Fibroblast of lung (primary cell): ENCODE measurements at regions not wholly inside any gene's neighbourhood (a gene's known extent, or its start where the extent isn't known, plus 50 kb on each side); places are given as distances from the start of the nearest gene placed in this dataset.
"Not testable (repeated sequence)": the region's sequence is repeated elsewhere in the genome, so short reads cannot be mapped to it uniquely, and the experiment has no call there.

Source experiments
- DNase-seq, 2 donors: peaks; one replicate each; pipeline versions ENCODE4 v3.0.0 to v3.0.0-alpha.2; 2010; ENCODE audit warnings: low read depth in 2 of 2
- H2AFZ ChIP-seq: 2 replicates; pipeline ENCODE4 v1.5.1; 2012; ENCODE audit warnings: low read length, control low read depth, inconsistent platforms
- H3K27ac ChIP-seq: 2 replicates; pipeline ENCODE4 v1.5.1; 2011; ENCODE audit warnings: low read length, control low read depth; ENCODE audit not compliant: insufficient read depth
- H3K27me3 ChIP-seq: 2 replicates; pipeline ENCODE4 v1.5.1; 2011; ENCODE audit warnings: mild to moderate bottlenecking, low read length; ENCODE audit not compliant: control insufficient read depth, insufficient read depth
- H3K36me3 ChIP-seq: 2 replicates; pipeline ENCODE4 v1.5.1; 2011; ENCODE audit warnings: low read length; ENCODE audit not compliant: control insufficient read depth, insufficient read depth
- H3K4me1 ChIP-seq: 2 replicates; pipeline ENCODE4 v1.5.1; 2011; ENCODE audit warnings: low read length; ENCODE audit not compliant: control insufficient read depth, insufficient read depth; ENCODE audit errors: extremely low read depth
- H3K4me2 ChIP-seq: 2 replicates; pipeline ENCODE4 v1.5.1; 2011; ENCODE audit warnings: low read length, control low read depth; ENCODE audit not compliant: insufficient read depth; ENCODE audit errors: extremely low read depth
- H3K4me3 ChIP-seq, 4 experiments: fragments of 200-600 bp in 1 of 4; sonication (generic) in 1 of 4; replicated peaks in 1 of 4; 2 replicates each; pipeline ENCODE4 v1.5.1; 2011 to 2016; ENCODE audit warnings: low read length in 4 of 4, low read depth in 3 of 4, mild to moderate bottlenecking in 3 of 4, control low read depth in 2 of 4, inconsistent platforms in 1 of 4, mixed read lengths in 1 of 4; ENCODE audit not compliant: insufficient read depth in 1 of 4; ENCODE audit errors: control extremely low read depth in 1 of 4
- H3K79me2 ChIP-seq: 2 replicates; pipeline ENCODE4 v1.5.1; 2012; ENCODE audit warnings: mild to moderate bottlenecking, low read length, inconsistent platforms; ENCODE audit not compliant: control insufficient read depth, insufficient read depth
- H3K9ac ChIP-seq: 2 replicates; pipeline ENCODE4 v1.5.1; 2011; ENCODE audit warnings: mild to moderate bottlenecking, low read length, control low read depth; ENCODE audit not compliant: insufficient read depth
- H3K9me3 ChIP-seq: 2 replicates; pipeline ENCODE4 v1.5.1; 2012; ENCODE audit warnings: low read depth, low read length; ENCODE audit not compliant: control insufficient read depth, insufficient read depth
- H4K20me1 ChIP-seq: 2 replicates; pipeline ENCODE4 v1.5.1; 2011; ENCODE audit warnings: low read length; ENCODE audit not compliant: control insufficient read depth, insufficient read depth; ENCODE audit errors: extremely low read depth
- EZH2 ChIP-seq: IDR thresholded peaks from 2 replicates; pipeline ENCODE4 v1.5.1; 2012; ENCODE audit warnings: low read length, control low read depth, mild to moderate bottlenecking; ENCODE audit errors: missing control alignments
- TF ChIP-seq, protein P1 (sequence below), 2 donors: IDR thresholded peaks in 1 of 2; conservative IDR thresholded peaks in 1 of 2; 1 replicate in 1 of 2; 2 replicates in 1 of 2; pipeline ENCODE4 v1.5.1; 2011 to 2012; ENCODE audit warnings: low read length in 2 of 2, control low read depth in 1 of 2, inconsistent platforms in 1 of 2, low read depth in 1 of 2, mild to moderate bottlenecking in 1 of 2

DNA sequence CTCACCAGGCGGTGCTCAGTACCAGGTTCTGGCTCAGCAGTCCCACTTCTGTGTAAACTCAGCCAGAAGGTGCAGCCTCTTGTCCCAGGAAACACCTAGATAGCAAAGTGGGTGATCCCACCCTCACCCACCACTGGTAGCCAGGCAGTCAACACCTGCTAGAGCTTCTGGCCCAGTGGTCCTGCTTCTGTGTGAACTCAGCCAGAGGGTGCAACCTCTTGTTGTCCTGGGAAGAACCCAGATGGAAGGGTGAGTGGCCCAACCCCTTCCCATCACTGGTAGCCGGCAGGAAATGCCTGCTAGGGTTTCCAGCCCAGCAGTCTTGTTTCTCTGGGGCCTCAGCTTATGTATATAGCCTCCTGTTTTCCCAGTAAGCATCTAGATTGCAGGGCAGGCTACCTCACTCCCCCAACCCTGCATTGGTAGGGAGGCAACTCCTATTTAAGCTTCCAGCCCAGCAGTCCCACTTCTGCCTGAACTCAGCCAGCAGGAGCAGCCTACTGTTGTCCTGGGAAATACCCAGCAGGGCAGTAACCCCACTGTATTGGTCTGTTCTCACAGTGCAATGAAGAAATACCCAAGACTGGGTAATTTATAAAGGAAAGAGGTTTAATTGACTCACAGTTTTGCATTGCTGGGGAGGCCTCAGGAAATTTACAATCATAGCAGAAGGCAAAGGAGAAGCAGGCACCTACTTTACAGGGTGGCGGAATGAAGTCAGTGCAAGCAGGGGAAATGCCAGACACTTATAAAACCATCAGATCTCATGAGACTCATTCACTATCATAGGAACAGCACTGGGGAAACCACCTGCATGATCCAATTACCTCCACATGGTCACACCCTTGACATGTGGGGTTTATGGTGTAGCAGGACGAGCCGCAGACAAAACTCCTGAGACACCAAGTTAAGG is 110.6 kb downstream of the DTWD1 start:
- no peak overlapping the region for H3K9ac ChIP-seq
- H3K4me1 ChIP-seq = no peaks in the 10 kb centered on the region

DNA sequence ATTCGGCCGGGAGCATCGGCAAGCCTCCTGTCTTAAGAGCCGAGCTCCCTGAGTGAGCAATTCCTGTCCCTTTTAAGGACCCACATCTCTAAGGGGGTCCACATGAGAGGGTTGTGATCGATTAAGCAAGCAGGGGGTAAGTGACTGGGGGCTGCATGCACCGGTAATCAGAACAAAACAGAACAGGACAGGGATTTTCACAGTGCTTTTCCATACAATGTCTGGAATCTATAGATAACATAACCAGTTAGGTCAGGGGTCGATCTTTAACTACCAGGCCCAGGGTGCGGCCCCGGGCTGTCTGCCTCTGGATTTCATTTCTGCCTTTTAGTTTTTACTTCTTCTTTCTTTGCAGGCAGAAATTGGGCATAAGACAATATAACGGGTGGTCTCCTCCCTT is 111.3 kb downstream of the DTWD1 start:
- not testable (repeated sequence) for H3K27me3 ChIP-seq, H4K20me1 ChIP-seq, H3K9me3 ChIP-seq, H3K27ac ChIP-seq, H3K4me3 ChIP-seq, H3K79me2 ChIP-seq, H3K36me3 ChIP-seq, H2AFZ ChIP-seq, H3K4me2 ChIP-seq, H3K9ac ChIP-seq, DNase-seq, H3K4me1 ChIP-seq

More for the DNA sequence above, 110.6 kb downstream of the DTWD1 start:
- no peak for TF ChIP-seq EZH2
- TF ChIP-seq, protein P1, sequence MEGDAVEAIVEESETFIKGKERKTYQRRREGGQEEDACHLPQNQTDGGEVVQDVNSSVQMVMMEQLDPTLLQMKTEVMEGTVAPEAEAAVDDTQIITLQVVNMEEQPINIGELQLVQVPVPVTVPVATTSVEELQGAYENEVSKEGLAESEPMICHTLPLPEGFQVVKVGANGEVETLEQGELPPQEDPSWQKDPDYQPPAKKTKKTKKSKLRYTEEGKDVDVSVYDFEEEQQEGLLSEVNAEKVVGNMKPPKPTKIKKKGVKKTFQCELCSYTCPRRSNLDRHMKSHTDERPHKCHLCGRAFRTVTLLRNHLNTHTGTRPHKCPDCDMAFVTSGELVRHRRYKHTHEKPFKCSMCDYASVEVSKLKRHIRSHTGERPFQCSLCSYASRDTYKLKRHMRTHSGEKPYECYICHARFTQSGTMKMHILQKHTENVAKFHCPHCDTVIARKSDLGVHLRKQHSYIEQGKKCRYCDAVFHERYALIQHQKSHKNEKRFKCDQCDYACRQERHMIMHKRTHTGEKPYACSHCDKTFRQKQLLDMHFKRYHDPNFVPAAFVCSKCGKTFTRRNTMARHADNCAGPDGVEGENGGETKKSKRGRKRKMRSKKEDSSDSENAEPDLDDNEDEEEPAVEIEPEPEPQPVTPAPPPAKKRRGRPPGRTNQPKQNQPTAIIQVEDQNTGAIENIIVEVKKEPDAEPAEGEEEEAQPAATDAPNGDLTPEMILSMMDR (conservative IDR thresholded peaks at IDR 0.05 in 1 of 2, IDR thresholded peaks at IDR 0.05 in 1 of 2; ENCODE audit: low read depth in 1 of 2, low read length in 2 of 2) = no peak
- no peak overlapping the region for H2AFZ ChIP-seq
- H3K36me3 ChIP-seq = no peaks in the 10 kb centered on the region
- H3K4me3 ChIP-seq = no peak overlapping the region
- H3K4me2 ChIP-seq = no peak overlapping the region
- H3K27ac ChIP-seq = no peak overlapping the region
- H3K27me3 ChIP-seq = no peaks in the 10 kb centered on the region
- no peaks in the 10 kb centered on the region for H3K9me3 ChIP-seq
- H4K20me1 ChIP-seq = no peaks in the 10 kb centered on the region
- H3K79me2 ChIP-seq = no peaks in the 10 kb centered on the region
- DNase-seq = no peak

- H2AFZ ChIP-seq, H3K27me3 ChIP-seq, H3K4me1 ChIP-seq, H3K4me3 ChIP-seq, H3K27ac ChIP-seq, H3K79me2 ChIP-seq, H3K36me3 ChIP-seq, H3K9ac ChIP-seq, H3K4me2 ChIP-seq, H4K20me1 ChIP-seq, DNase-seq, H3K9me3 ChIP-seq: not testable (repeated sequence)
These were observed 113.2 kb downstream of the DTWD1 start for GRCh38 chr15:49734089-49734488.

DNA sequence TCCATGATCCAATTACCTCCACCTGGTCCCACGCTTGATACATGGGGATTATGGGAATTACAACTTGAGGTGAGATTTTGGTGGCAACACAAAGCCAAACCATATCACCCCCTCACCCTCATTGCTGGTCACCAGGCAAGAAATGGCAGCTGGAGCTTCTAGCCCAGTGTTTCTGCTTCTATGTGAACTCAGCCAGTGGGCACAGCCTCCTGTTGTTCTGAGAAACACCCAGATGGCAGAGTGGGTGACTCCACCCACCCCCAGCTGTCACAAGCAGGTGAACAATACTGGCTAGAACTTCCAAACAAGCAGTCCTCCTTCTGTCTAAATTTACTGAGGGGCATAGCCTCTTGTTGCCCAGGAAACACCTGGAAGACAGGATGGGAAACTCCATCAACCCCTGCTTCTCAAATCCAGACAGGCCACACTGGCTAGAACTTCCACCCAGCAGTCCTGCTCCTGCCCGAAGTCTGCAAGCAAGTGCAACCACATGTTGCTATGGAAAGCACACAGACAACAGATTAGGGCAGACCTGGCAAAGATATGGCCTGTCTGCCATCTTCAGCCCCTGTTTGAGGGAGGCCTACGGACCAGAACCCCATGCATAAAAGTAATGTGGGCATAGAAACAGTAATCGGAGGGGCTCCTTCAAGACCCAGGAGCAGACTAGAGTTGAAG is 114.1 kb downstream of the DTWD1 start:
- no peaks in the 10 kb centered on the region for H4K20me1 ChIP-seq
- H3K9me3 ChIP-seq = no peaks in the 10 kb centered on the region
- no peak overlapping the region for H3K27ac ChIP-seq
- no peak overlapping the region for H2AFZ ChIP-seq
- H3K9ac ChIP-seq = no peak overlapping the region
- H3K79me2 ChIP-seq = no peaks in the 10 kb centered on the region
- H3K4me2 ChIP-seq = no peak overlapping the region
- no peak overlapping the region for H3K4me3 ChIP-seq
- DNase-seq = no peak
- no peaks in the 10 kb centered on the region for H3K4me1 ChIP-seq
- H3K36me3 ChIP-seq = no peaks in the 10 kb centered on the region
- TF ChIP-seq, protein P1 (conservative IDR thresholded peaks at IDR 0.05 in 1 of 2, IDR thresholded peaks at IDR 0.05 in 1 of 2; ENCODE audit: low read depth in 1 of 2, low read length in 2 of 2) = no peak
- no peak for TF ChIP-seq EZH2
- H3K27me3 ChIP-seq = no peaks in the 10 kb centered on the region
